ENCODE measurements at regions not wholly inside any gene's neighbourhood (a gene's known extent, or its start where the extent isn't known, plus 50 kb on each side); places are given as distances from the start of the nearest gene placed in this dataset.

DNA sequence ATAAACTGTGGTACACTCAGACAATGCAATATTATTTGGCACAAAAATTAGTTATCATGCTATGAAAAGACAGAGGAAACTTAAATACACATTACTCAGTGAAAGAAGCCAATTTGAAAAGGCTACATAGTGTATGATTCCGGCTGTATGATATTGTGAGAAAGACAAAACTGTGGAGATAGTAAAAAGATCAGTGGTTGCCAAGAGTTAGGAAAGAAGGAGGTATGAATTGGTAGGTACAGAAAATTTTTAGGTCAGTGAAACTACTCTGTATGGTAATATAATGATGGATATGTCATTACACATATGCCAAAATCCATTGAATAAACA, 458.8 kb upstream of the CBLB start:
- Histone ChIP-seq H3K9ac (ENCODE audit: low read depth in 1 of 2, low read length in 2 of 2) (no peak overlapping the region), H3K9me3 (ENCODE audit: control insufficient read depth in 4 of 4, low read length in 3 of 4) (peaks cover 0 to 9% (median 0%) of the 10 kb centered on the region in 4 donors), H3K4me3 (ENCODE audit: low read depth in 1 of 3, low read length in 3 of 3) (no peak overlapping the region), H3K27me3 (ENCODE audit: control insufficient read depth in 4 of 4, insufficient read depth in 4 of 4, low read length in 3 of 4) (no peaks in the 10 kb centered on the region), H3K36me3 (ENCODE audit: control insufficient read depth in 4 of 4, insufficient read depth in 3 of 4, low read depth in 1 of 4, low read length in 3 of 4) (no peaks in the 10 kb centered on the region), H3K27ac (ENCODE audit: low read depth in 1 of 2, low read length in 2 of 2) (no peak overlapping the region), H3K4me1 (ENCODE audit: control insufficient read depth in 4 of 4, insufficient read depth in 4 of 4, low read length in 3 of 4) (no peaks in the 10 kb centered on the region)
- DNase-seq (ENCODE audit: low spot score), result no peak
- TF ChIP-seq, protein P1, sequence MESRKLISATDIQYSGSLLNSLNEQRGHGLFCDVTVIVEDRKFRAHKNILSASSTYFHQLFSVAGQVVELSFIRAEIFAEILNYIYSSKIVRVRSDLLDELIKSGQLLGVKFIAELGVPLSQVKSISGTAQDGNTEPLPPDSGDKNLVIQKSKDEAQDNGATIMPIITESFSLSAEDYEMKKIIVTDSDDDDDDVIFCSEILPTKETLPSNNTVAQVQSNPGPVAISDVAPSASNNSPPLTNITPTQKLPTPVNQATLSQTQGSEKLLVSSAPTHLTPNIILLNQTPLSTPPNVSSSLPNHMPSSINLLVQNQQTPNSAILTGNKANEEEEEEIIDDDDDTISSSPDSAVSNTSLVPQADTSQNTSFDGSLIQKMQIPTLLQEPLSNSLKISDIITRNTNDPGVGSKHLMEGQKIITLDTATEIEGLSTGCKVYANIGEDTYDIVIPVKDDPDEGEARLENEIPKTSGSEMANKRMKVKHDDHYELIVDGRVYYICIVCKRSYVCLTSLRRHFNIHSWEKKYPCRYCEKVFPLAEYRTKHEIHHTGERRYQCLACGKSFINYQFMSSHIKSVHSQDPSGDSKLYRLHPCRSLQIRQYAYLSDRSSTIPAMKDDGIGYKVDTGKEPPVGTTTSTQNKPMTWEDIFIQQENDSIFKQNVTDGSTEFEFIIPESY (IDR thresholded peaks at IDR 0.05), result no peak
- TF ChIP-seq, protein P2, sequence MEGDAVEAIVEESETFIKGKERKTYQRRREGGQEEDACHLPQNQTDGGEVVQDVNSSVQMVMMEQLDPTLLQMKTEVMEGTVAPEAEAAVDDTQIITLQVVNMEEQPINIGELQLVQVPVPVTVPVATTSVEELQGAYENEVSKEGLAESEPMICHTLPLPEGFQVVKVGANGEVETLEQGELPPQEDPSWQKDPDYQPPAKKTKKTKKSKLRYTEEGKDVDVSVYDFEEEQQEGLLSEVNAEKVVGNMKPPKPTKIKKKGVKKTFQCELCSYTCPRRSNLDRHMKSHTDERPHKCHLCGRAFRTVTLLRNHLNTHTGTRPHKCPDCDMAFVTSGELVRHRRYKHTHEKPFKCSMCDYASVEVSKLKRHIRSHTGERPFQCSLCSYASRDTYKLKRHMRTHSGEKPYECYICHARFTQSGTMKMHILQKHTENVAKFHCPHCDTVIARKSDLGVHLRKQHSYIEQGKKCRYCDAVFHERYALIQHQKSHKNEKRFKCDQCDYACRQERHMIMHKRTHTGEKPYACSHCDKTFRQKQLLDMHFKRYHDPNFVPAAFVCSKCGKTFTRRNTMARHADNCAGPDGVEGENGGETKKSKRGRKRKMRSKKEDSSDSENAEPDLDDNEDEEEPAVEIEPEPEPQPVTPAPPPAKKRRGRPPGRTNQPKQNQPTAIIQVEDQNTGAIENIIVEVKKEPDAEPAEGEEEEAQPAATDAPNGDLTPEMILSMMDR (IDR thresholded peaks at IDR 0.05; ENCODE audit: low read depth, low read length, missing input control), result no peak
- TF ChIP-seq RAD21 (IDR thresholded peaks at IDR 0.05) (no peak), HNF4A (conservative IDR thresholded peaks at IDR 0.05) (no peak), TAF1 (conservative IDR thresholded peaks at IDR 0.05) (no peak), JUND (IDR thresholded peaks at IDR 0.05) (no peak), HNF4G (IDR thresholded peaks at IDR 0.05) (no peak), EGR1 (IDR thresholded peaks at IDR 0.05; ENCODE audit: low read depth in 2 of 2) (no peak), NR2F2 (IDR thresholded peaks at IDR 0.05) (no peak), SP1 (IDR thresholded peaks at IDR 0.05) (no peak), YY1 (IDR thresholded peaks at IDR 0.05) (no peak), FOXA2 (IDR thresholded peaks at IDR 0.05) (no peak)
- TF ChIP-seq, protein P3, sequence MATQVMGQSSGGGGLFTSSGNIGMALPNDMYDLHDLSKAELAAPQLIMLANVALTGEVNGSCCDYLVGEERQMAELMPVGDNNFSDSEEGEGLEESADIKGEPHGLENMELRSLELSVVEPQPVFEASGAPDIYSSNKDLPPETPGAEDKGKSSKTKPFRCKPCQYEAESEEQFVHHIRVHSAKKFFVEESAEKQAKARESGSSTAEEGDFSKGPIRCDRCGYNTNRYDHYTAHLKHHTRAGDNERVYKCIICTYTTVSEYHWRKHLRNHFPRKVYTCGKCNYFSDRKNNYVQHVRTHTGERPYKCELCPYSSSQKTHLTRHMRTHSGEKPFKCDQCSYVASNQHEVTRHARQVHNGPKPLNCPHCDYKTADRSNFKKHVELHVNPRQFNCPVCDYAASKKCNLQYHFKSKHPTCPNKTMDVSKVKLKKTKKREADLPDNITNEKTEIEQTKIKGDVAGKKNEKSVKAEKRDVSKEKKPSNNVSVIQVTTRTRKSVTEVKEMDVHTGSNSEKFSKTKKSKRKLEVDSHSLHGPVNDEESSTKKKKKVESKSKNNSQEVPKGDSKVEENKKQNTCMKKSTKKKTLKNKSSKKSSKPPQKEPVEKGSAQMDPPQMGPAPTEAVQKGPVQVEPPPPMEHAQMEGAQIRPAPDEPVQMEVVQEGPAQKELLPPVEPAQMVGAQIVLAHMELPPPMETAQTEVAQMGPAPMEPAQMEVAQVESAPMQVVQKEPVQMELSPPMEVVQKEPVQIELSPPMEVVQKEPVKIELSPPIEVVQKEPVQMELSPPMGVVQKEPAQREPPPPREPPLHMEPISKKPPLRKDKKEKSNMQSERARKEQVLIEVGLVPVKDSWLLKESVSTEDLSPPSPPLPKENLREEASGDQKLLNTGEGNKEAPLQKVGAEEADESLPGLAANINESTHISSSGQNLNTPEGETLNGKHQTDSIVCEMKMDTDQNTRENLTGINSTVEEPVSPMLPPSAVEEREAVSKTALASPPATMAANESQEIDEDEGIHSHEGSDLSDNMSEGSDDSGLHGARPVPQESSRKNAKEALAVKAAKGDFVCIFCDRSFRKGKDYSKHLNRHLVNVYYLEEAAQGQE (IDR thresholded peaks at IDR 0.05), result no peak
- TF ChIP-seq, protein P4, sequence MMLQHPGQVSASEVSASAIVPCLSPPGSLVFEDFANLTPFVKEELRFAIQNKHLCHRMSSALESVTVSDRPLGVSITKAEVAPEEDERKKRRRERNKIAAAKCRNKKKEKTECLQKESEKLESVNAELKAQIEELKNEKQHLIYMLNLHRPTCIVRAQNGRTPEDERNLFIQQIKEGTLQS (IDR thresholded peaks at IDR 0.05), result no peak
- TF ChIP-seq, protein P5, sequence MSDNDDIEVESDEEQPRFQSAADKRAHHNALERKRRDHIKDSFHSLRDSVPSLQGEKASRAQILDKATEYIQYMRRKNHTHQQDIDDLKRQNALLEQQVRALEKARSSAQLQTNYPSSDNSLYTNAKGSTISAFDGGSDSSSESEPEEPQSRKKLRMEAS (IDR thresholded peaks at IDR 0.05), result no peak
- 88% methylated on average over 1 of the region's 1 CpG for WGBS

DNA sequence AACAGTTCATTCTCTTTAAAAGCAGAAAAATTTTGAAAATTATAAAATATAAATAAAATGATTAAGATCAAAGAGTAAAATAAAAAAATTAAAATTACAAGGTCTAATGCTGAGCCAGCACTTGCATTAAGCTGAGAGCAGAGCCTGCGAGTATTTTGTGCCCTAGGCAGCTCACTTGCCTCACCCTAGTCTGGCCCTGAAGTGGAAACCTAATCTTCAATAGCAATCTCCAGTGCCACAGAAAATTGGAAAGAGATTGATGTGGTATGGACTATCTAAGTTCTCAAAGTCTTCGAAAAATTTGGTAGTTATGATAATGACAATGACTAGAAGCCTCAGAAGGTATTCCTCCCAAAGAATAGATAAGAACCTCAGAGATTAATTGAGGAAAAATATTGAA, 459.4 kb upstream of the CBLB start:
- 84% methylated on average over 2 of the region's 2 CpGs for WGBS
- H3K9me3 ChIP-seq (ENCODE audit: control insufficient read depth in 4 of 4, low read length in 3 of 4), result peaks cover 0 to 9% (median 0%) of the 10 kb centered on the region in 4 donors
- no peak overlapping the region for H3K27ac ChIP-seq (ENCODE audit: low read depth in 1 of 2, low read length in 2 of 2)
- no peak for TF ChIP-seq JUND (IDR thresholded peaks at IDR 0.05)
- TF ChIP-seq SP1 (IDR thresholded peaks at IDR 0.05), result no peak
- TF ChIP-seq HNF4A (conservative IDR thresholded peaks at IDR 0.05), result no peak
- H3K9ac ChIP-seq (ENCODE audit: low read depth in 1 of 2, low read length in 2 of 2), result no peak overlapping the region
- no peaks in the 10 kb centered on the region for H3K27me3 ChIP-seq (ENCODE audit: control insufficient read depth in 4 of 4, insufficient read depth in 4 of 4, low read length in 3 of 4)
- DNase-seq (ENCODE audit: low spot score), result no peak
- H3K4me3 ChIP-seq (ENCODE audit: low read depth in 1 of 3, low read length in 3 of 3), result no peak overlapping the region
- H3K36me3 ChIP-seq (ENCODE audit: control insufficient read depth in 4 of 4, insufficient read depth in 3 of 4, low read depth in 1 of 4, low read length in 3 of 4), result no peaks in the 10 kb centered on the region
- H3K4me1 ChIP-seq (ENCODE audit: control insufficient read depth in 4 of 4, insufficient read depth in 4 of 4, low read length in 3 of 4), result no peaks in the 10 kb centered on the region

All from liver (tissue), 8 donors.